Testis (tissue), 2 donors: ENCODE measurements at regions not wholly inside any gene's neighbourhood (a gene's known extent, or its start where the extent isn't known, plus 50 kb on each side); places are given as distances from the start of the nearest gene placed in this dataset.
A peak's percentile ranks its signal among the peaks of the same experiment; 100 is the strongest.

Experiments
- DNase-seq: peaks from one replicate; pipeline ENCODE4 v3.0.0-alpha.2; 2019
- H3K27ac ChIP-seq, 2 donors: fragments of 200-600 bp; sonication (generic); one replicate each; pipeline ENCODE4 v1.5.1; 2019
- H3K27me3 ChIP-seq: fragments of 200-600 bp; sonication (generic); one replicate; pipeline ENCODE4 v1.5.1; 2019
- H3K36me3 ChIP-seq: fragments of 200-600 bp; sonication (generic); one replicate; pipeline ENCODE4 v1.5.1; 2017; ENCODE audit warnings: low read depth; ENCODE audit errors: missing control alignments
- H3K4me1 ChIP-seq: fragments of 200-600 bp; sonication (generic); one replicate; pipeline ENCODE4 v1.5.1; 2019
- H3K4me3 ChIP-seq, 2 donors: fragments of 200-600 bp; sonication (generic); one replicate each; pipeline ENCODE4 v1.5.1; 2017 to 2019
- H3K9me3 ChIP-seq: fragments of 200-600 bp; sonication (generic); one replicate; pipeline ENCODE4 v1.5.1; 2017
- CTCF ChIP-seq, 3 experiments: fragments of 450-650 bp in 2 of 3; fragments of 200-600 bp in 1 of 3; sonication (generic) in 1 of 3; IDR thresholded peaks; one replicate each; pipeline ENCODE4 v1.5.1; 2016 to 2019; ENCODE audit warnings: antibody characterized with exemption in 3 of 3, mild to moderate bottlenecking in 2 of 3, moderate library complexity in 1 of 3
- POLR2A ChIP-seq: fragments of 450-650 bp; IDR thresholded peaks from one replicate; pipeline ENCODE4 v1.6.1; 2017; ENCODE audit warnings: antibody characterized with exemption, mild to moderate bottlenecking, moderate library complexity
- WGBS, 2 donors: methylation state at CpG; one replicate each; pipeline ENCODE4 v1.1.5; 2018; 5-methylcytosine and 5-hydroxymethylcytosine counted together
- intact Hi-C: fragments of 100-400 bp; cut with DNase I; formaldehyde crosslinking; loops from one replicate; pipeline ENCODE4 v1.15.1; 2023; ENCODE audit warnings: low total_unique reads

GRCh38 chr4:138538743-138539142 lies 296.6 kb upstream of the SLC7A11 start:
- 57 to 60% methylated on average over 2 of the region's 2 CpGs for WGBS, 2 donors
- intact Hi-C loops: no loop called here
- no peaks in the 10 kb centered on the region for H3K27me3 ChIP-seq

GRCh38 chr4:138537731-138538490 lies 295.8 kb upstream of the SLC7A11 start:
- WGBS, 2 donors: 74 to 76% methylated on average over 4 of the region's 4 CpGs
- Histone ChIP-seq H3K27ac (no peak overlapping the region), H3K36me3 (no peaks in the 10 kb centered on the region), H3K9me3 (no peaks in the 10 kb centered on the region), H3K4me3 (no peak overlapping the region), H3K27me3 (no peaks in the 10 kb centered on the region), H3K4me1 (no peaks in the 10 kb centered on the region)
- TF ChIP-seq CTCF (IDR thresholded peaks at IDR 0.05): no peak
- TF ChIP-seq POLR2A: no peak
- intact Hi-C loops: no loop called here
- DNase-seq: no peak

More at GRCh38 chr4:138538743-138539142, 296.6 kb upstream of the SLC7A11 start:
- no peaks in the 10 kb centered on the region for H3K36me3 ChIP-seq
- no peaks in the 10 kb centered on the region for H3K4me1 ChIP-seq
- H3K4me3 ChIP-seq: no peak overlapping the region
- H3K9me3 ChIP-seq: no peaks in the 10 kb centered on the region
- no peak for DNase-seq
- TF ChIP-seq POLR2A: no peak
- no peak for TF ChIP-seq CTCF (IDR thresholded peaks at IDR 0.05)
- H3K27ac ChIP-seq: no peak overlapping the region

GRCh38 chr4:138535316-138535715 lies 293.2 kb upstream of the SLC7A11 start:
- TF ChIP-seq POLR2A (no peak), CTCF (IDR thresholded peaks at IDR 0.05) (no peak)
- 89 to 91% methylated on average over 2 of the region's 2 CpGs for WGBS, 2 donors

GRCh38 chr4:138522366-138522765 lies 280.2 kb upstream of the SLC7A11 start:
- intact Hi-C loops: no loop called here
- no peaks in the 10 kb centered on the region for H3K4me1 ChIP-seq
- H3K36me3 ChIP-seq: no peaks in the 10 kb centered on the region
- 88 to 89% methylated on average over 1 of the region's 1 CpG for WGBS, 2 donors
- no peak for DNase-seq
- H3K27ac ChIP-seq: no peak overlapping the region
- no peak overlapping the region for H3K4me3 ChIP-seq
- TF ChIP-seq POLR2A (no peak), CTCF (IDR thresholded peaks at IDR 0.05) (peak in 2 of 3 experiments; percentile 8 to 19)
- no peaks in the 10 kb centered on the region for H3K27me3 ChIP-seq
- H3K9me3 ChIP-seq: no peaks in the 10 kb centered on the region

More at GRCh38 chr4:138535316-138535715, 293.2 kb upstream of the SLC7A11 start:
- Histone ChIP-seq H3K27ac (no peak overlapping the region), H3K27me3 (no peaks in the 10 kb centered on the region), H3K4me1 (no peaks in the 10 kb centered on the region), H3K9me3 (no peaks in the 10 kb centered on the region), H3K4me3 (no peak overlapping the region), H3K36me3 (no peaks in the 10 kb centered on the region)
- DNase-seq: no peak
- intact Hi-C loops: no loop called here

- Histone ChIP-seq H3K4me3 (no peak overlapping the region), H3K36me3 (no peaks in the 10 kb centered on the region), H3K27me3 (no peaks in the 10 kb centered on the region), H3K27ac (no peak overlapping the region), H3K9me3 (no peaks in the 10 kb centered on the region), H3K4me1 (no peaks in the 10 kb centered on the region)
- DNase-seq: no peak
- 90 to 100% methylated on average over 2 to 4 of the region's 4 CpGs for WGBS, 2 donors
- no peak for TF ChIP-seq CTCF (IDR thresholded peaks at IDR 0.05)
- TF ChIP-seq POLR2A: no peak
- intact Hi-C loops: no loop called here
Observed at GRCh38 chr4:138521809-138522208, 279.7 kb upstream of the SLC7A11 start.
